ENCODE measurements at regions not wholly inside any gene's neighbourhood (a gene's known extent, or its start where the extent isn't known, plus 50 kb on each side); places are given as distances from the start of the nearest gene placed in this dataset.

DNA sequence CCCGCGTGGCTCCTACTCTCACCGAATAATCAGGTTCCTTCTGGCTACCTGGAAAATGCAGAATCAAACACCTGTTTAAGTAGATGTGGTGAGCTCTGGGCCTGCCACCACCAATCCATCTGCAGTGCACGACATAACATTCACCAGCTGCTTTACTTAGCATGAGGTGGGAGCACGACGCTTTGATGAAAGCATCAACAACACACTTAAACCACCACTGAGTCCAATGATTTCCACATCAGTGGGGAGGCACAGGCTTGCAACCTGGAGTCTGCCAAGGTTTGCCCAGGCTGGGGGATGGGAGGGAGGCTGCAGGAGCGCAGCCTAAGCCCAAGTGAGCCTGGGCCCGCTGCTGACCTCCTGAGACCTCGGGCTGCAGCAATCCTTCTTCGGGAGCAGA, 415.5 kb downstream of the MEIS1 start:
- TF ChIP-seq POLR2A (IDR thresholded peaks at IDR 0.05; ENCODE audit: low read depth) (no peak), POLR2AphosphoS5 (IDR thresholded peaks at IDR 0.05) (no peak), EP300 (IDR thresholded peaks at IDR 0.05) (no peak)
- TF ChIP-seq, protein P1, sequence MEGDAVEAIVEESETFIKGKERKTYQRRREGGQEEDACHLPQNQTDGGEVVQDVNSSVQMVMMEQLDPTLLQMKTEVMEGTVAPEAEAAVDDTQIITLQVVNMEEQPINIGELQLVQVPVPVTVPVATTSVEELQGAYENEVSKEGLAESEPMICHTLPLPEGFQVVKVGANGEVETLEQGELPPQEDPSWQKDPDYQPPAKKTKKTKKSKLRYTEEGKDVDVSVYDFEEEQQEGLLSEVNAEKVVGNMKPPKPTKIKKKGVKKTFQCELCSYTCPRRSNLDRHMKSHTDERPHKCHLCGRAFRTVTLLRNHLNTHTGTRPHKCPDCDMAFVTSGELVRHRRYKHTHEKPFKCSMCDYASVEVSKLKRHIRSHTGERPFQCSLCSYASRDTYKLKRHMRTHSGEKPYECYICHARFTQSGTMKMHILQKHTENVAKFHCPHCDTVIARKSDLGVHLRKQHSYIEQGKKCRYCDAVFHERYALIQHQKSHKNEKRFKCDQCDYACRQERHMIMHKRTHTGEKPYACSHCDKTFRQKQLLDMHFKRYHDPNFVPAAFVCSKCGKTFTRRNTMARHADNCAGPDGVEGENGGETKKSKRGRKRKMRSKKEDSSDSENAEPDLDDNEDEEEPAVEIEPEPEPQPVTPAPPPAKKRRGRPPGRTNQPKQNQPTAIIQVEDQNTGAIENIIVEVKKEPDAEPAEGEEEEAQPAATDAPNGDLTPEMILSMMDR (IDR thresholded peaks at IDR 0.05), result no peak

Data from esophagus muscularis mucosa (tissue), 4 donors.